CD4-positive, alpha-beta T cell (primary cell): ENCODE measurements at regions not wholly inside any gene's neighbourhood (a gene's known extent, or its start where the extent isn't known, plus 50 kb on each side); places are given as distances from the start of the nearest gene placed in this dataset.

ENCODE experiments used
- ATAC-seq: fragments of 200-7000 bp; cut with Tn5 transposase; one replicate; pipeline ENCODE4 v1.10.0; 2022; ENCODE audit warnings: mild to moderate bottlenecking; ENCODE audit not compliant: poor library complexity
- CTCF ChIA-PET: fragments of 350-600 bp; sonication (Branson Sonifier 250); formaldehyde crosslinking; loops from one replicate; lab custom pipeline; 2021; ENCODE audit warnings: antibody characterized with exemption, inconsistent platforms; lab: Charles Lee
- POLR2A ChIA-PET: fragments of 350-600 bp; sonication (Branson Sonifier 250); formaldehyde crosslinking; loops from one replicate; lab custom pipeline; 2021; ENCODE audit warnings: antibody characterized with exemption, inconsistent platforms; lab: Charles Lee
- DNase-seq, 14 experiments: peaks; one replicate each; pipeline ENCODE4 v3.0.0-alpha.2; 2013 to 2020; ENCODE audit warnings: mixed read lengths in 2 of 14
- H3K27ac ChIP-seq, 2 donors: one replicate each; pipeline versions ENCODE4 v1.5.1 to v1.7.0; 2013; ENCODE audit warnings: low read length in 2 of 2, low read depth in 1 of 2, mild to moderate bottlenecking in 1 of 2
- H3K27me3 ChIP-seq, 2 experiments: 1 replicate in 1 of 2; 2 replicates in 1 of 2; pipeline versions ENCODE4 v1.6.1 to v1.7.0; 2013; ENCODE audit warnings: low read length in 2 of 2, control low read depth in 1 of 2, mild to moderate bottlenecking in 1 of 2, moderate library complexity in 1 of 2; ENCODE audit not compliant: insufficient read depth in 2 of 2, control insufficient read depth in 1 of 2
- H3K36me3 ChIP-seq: one replicate; pipeline ENCODE4 v1.6.1; 2013; ENCODE audit warnings: low read length, control low read depth; ENCODE audit not compliant: insufficient read depth
- H3K4me1 ChIP-seq: one replicate; pipeline ENCODE4 v1.6.1; 2013; ENCODE audit warnings: low read length, control low read depth; ENCODE audit not compliant: insufficient read depth
- H3K4me3 ChIP-seq: one replicate; pipeline ENCODE4 v1.5.1; 2013; ENCODE audit warnings: mild to moderate bottlenecking, low read length, moderate library complexity
- H3K9me3 ChIP-seq, 2 experiments: 1 replicate in 1 of 2; 2 replicates in 1 of 2; pipeline versions ENCODE4 v1.6.1 to v1.7.0; 2013; ENCODE audit warnings: low read length in 2 of 2, mild to moderate bottlenecking in 2 of 2, control low read depth in 1 of 2, moderate library complexity in 1 of 2; ENCODE audit not compliant: control insufficient read depth in 1 of 2, insufficient read depth in 1 of 2
- H3K27ac Mint-ChIP-seq: one replicate; pipeline ENCODE4 v1.8.0; 2020; ENCODE audit warnings: mixed read lengths
- H3K27me3 Mint-ChIP-seq: one replicate; pipeline ENCODE4 v1.8.0; 2021; ENCODE audit warnings: mixed read lengths
- H3K36me3 Mint-ChIP-seq: one replicate; pipeline ENCODE4 v1.8.0; 2021; ENCODE audit warnings: low read depth, mixed read lengths
- H3K4me1 Mint-ChIP-seq: one replicate; pipeline ENCODE4 v1.8.0; 2021; ENCODE audit warnings: low read depth, mixed read lengths
- H3K4me3 Mint-ChIP-seq: one replicate; pipeline ENCODE4 v1.8.0; 2020; ENCODE audit warnings: mild to moderate bottlenecking, mixed read lengths
- H3K9me3 Mint-ChIP-seq: one replicate; pipeline ENCODE4 v1.8.0; 2020; ENCODE audit warnings: mixed read lengths
- intact Hi-C, 2 experiments: fragments of 100-400 bp; cut with DNase I in 1 of 2; cut with micrococcal nuclease in 1 of 2; formaldehyde crosslinking; loops; one replicate each; pipeline versions ENCODE4 v1.15.1 to v1.9.0; 2023 to 2025; cut with DNase I, micrococcal nuclease
- TF ChIP-seq, protein P1 (sequence below): fragments of 200-600 bp; IDR thresholded peaks from one replicate; pipeline ENCODE4 v1.8.0; 2022; ENCODE audit warnings: antibody characterized with exemption, mild to moderate bottlenecking

DNA sequence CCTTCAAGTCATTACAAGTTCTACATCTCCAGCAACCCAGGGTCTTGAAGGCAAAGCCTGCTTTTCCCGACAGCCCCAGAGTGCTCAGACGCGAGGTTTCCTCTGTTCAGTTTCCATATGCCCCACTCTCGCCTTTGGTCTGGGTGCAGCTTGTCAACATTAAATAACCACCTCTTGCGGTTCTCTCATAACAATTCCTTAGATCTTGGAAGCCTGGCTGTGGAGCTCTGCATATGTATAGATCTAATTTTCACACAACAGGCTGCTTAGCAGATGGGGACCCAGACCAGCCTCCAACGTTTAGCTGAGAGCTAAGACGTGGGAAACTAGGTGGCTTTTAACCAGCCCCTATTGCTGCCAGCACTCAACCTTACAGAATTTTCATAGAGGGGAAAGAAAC, 295.5 kb downstream of the RPLP1 start:
- ATAC-seq (no peak), DNase-seq (peak in 1 of 14 experiments; percentile 4)
- CTCF ChIA-PET = interaction anchor here (1.5 to 1.8 kb wide), 2 partner anchors 16 to 34 kb away, joined by 3 to 6 read pairs; no protein-coding TSS in a partner anchor
- H3K27ac Mint-ChIP-seq = no peak overlapping the region
- POLR2A ChIA-PET = no interaction called here
- H3K4me1 Mint-ChIP-seq = peaks cover 71% of the 10 kb centered on the region
- Histone ChIP-seq H3K27me3 (peaks cover 0 to 6% of the 10 kb centered on the region in 2 experiments), H3K36me3 (no peaks in the 10 kb centered on the region), H3K27ac (no peak overlapping the region), H3K9me3 (peaks cover under 1 to 3% of the 10 kb centered on the region in 2 experiments), H3K4me3 (no peak overlapping the region), H3K4me1 (peaks cover 14% of the 10 kb centered on the region)
- no peaks in the 10 kb centered on the region for H3K9me3 Mint-ChIP-seq
- intact Hi-C loops = no loop called here
- no peaks in the 10 kb centered on the region for H3K36me3 Mint-ChIP-seq
- peaks cover 41% of the 10 kb centered on the region for H3K27me3 Mint-ChIP-seq
- TF ChIP-seq, protein P1, sequence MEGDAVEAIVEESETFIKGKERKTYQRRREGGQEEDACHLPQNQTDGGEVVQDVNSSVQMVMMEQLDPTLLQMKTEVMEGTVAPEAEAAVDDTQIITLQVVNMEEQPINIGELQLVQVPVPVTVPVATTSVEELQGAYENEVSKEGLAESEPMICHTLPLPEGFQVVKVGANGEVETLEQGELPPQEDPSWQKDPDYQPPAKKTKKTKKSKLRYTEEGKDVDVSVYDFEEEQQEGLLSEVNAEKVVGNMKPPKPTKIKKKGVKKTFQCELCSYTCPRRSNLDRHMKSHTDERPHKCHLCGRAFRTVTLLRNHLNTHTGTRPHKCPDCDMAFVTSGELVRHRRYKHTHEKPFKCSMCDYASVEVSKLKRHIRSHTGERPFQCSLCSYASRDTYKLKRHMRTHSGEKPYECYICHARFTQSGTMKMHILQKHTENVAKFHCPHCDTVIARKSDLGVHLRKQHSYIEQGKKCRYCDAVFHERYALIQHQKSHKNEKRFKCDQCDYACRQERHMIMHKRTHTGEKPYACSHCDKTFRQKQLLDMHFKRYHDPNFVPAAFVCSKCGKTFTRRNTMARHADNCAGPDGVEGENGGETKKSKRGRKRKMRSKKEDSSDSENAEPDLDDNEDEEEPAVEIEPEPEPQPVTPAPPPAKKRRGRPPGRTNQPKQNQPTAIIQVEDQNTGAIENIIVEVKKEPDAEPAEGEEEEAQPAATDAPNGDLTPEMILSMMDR = no peak
- no peak overlapping the region for H3K4me3 Mint-ChIP-seq

DNA sequence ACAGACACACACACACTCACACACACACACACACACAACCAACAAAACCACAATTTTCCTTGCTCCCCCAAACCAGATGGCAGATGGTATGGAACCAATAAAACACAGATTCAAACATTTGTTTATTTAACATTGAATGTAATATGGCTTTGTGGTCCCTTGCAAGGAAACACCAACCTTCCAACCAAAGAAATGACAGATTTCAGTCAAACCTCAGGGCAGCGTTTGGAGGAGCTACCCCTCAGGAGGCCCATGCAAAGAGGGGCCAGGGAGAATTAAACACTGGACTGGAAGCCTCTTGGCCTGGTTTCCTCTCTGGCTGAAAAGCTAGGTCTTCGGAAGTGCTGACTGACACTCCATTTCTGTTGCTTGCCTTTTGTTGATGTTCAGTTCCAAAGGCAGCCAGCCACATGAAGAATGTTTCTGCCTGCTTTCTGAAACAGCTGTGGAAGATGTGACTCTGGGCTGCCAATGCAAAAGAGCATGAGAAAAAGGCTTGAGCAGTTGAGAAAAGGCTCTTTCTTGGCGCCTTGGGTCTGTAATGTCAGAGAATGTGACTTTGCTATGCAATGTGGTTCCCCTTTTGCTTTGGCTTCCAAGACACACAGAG, 296.1 kb downstream of the RPLP1 start:
- peaks cover 3 to 6% of the 10 kb centered on the region in 2 experiments for H3K9me3 ChIP-seq
- TF ChIP-seq, protein P1 = no peak
- no peak overlapping the region for H3K4me3 ChIP-seq
- H3K27me3 ChIP-seq = peaks cover 0 to 6% of the 10 kb centered on the region in 2 experiments
- no peaks in the 10 kb centered on the region for H3K9me3 Mint-ChIP-seq
- H3K36me3 Mint-ChIP-seq = no peaks in the 10 kb centered on the region
- CTCF ChIA-PET = interaction anchor here (0.7 to 1.8 kb wide), 5 partner anchors 12 to 348 kb away, joined by 3 to 6 read pairs (median 3); no protein-coding TSS in a partner anchor
- H3K4me1 ChIP-seq = peaks cover 14% of the 10 kb centered on the region
- POLR2A ChIA-PET = interaction anchor here (1.2 kb wide), 1 partner anchor 12 kb away, joined by 3 read pairs; no protein-coding TSS in a partner anchor
- peak in 1 of 14 experiments; percentile 10 for DNase-seq
- no peak overlapping the region for H3K27ac ChIP-seq
- no peak for ATAC-seq
- H3K4me1 Mint-ChIP-seq = peaks cover 69% of the 10 kb centered on the region
- no peak overlapping the region for H3K4me3 Mint-ChIP-seq
- H3K27ac Mint-ChIP-seq = no peak overlapping the region
- no peaks in the 10 kb centered on the region for H3K36me3 ChIP-seq
- H3K27me3 Mint-ChIP-seq = peaks cover 41% of the 10 kb centered on the region
- intact Hi-C loops = no loop called here

DNA sequence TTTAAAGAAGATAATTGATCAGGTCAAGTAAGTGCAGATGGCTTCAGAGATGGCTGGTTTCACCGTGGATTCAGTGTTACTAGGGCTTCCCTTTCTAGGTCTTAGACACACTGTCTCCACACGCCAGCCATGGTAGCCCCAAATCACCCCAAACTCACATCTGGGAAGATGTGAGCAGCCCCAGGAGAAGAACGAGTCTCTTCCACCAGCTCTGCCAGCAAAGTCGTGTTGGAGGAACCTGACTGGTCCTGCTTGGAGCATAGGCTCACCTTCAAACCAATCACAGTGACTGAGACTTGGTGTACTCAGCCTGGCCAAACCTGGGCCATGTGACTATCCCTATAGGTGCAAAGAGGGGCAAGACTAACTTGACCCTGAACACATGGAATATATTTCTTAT, 296.7 kb downstream of the RPLP1 start:
- no peak overlapping the region for H3K4me3 Mint-ChIP-seq

More for the DNA sequence above, 296.7 kb downstream of the RPLP1 start:
- no peaks in the 10 kb centered on the region for H3K36me3 ChIP-seq
- H3K4me1 ChIP-seq = peaks cover 14% of the 10 kb centered on the region
- Mint-ChIP-seq H3K9me3 (no peaks in the 10 kb centered on the region), H3K27ac (no peak overlapping the region), H3K27me3 (peaks cover 37% of the 10 kb centered on the region), H3K36me3 (no peaks in the 10 kb centered on the region), H3K4me1 (peaks cover 69% of the 10 kb centered on the region)
- H3K9me3 ChIP-seq = peaks cover 3 to 7% of the 10 kb centered on the region in 2 experiments
- no peak overlapping the region for H3K27ac ChIP-seq
- intact Hi-C loops = no loop called here
- no peak for ATAC-seq
- POLR2A ChIA-PET = interaction anchor here (1.2 kb wide), 2 partner anchors 9 to 11 kb away, joined by 3 read pairs; no protein-coding TSS in a partner anchor
- DNase-seq = peak in 1 of 14 experiments; percentile 4
- CTCF ChIA-PET = interaction anchor here (0.7 to 1.8 kb wide), 5 partner anchors 11 to 347 kb away, joined by 3 to 6 read pairs (median 3); no protein-coding TSS in a partner anchor
- H3K4me3 ChIP-seq = no peak overlapping the region
- peaks cover 0 to 6% of the 10 kb centered on the region in 2 experiments for H3K27me3 ChIP-seq
- TF ChIP-seq, protein P1 = no peak
